GM19468 (cell line): ENCODE measurements at regions not wholly inside any gene's neighbourhood (a gene's known extent, or its start where the extent isn't known, plus 50 kb on each side); places are given as distances from the start of the nearest gene placed in this dataset.

Experiments
- ATAC-seq: cut with Tn5 transposase; IDR thresholded peaks from one replicate; pipeline ENCODE4 v1.9.1; 2021; ENCODE audit warnings: mild to moderate bottlenecking, moderate library complexity, moderate number of reproducible peaks; ENCODE audit not compliant: unreplicated experiment; ENCODE audit errors: extremely low read depth

DNA sequence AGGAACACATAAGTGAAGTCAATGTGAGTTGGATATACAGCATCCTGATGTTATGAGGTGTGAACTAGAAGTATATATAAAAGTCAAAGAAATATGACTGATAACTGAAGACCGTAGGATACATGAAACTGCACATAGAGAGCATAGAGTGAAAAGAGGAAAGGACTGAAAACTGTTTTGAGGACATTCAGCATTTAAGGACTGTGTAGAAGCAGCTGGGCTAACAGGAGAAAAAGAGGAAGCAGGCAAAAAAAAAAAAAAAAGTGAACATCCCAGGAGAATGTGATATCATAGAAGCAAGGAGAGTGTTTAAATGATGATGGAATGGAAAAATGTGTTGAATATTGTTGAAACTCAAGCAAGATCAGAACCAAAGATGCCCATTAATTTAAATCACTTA is 363.5 kb downstream of the PCDH20 start:
- ATAC-seq = no peak

DNA sequence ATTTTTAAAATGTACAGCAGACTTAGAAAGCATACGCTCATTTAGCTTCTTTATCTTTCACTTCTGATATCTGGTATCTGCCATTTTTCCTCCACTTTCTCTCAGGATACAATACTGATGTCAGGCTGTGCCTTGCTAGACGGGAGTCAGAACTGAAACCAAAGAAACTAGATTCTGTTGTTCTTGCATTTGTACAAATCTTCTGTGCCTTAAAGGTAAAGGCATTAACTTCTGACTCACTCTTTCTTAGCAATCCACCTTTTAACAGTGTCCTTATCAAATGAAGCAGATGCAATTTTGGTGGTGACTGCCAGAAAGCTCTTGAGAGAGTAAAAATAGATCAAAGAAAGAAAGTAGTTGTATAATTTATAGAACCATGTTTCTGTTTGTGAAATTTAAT is 370.4 kb downstream of the PCDH20 start:
- no peak for ATAC-seq

DNA sequence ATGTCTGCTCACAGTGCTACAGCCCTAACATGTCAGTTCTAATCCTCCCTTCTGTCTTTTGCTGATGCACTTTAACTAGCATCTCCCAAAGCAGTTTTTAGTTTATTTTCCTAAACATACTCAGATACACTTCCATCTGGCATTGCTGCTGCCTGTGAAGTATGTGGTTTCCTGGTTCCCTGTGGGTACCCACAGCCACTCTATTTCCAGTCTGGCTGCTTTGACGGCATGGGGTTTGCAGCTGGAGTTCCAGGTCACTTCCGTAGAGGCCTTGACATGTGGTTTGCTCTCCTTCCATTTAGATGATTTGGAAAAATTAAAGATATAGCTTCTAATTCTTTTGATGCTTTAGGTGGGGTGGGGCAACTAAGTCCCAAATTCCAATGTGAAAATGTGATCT is 375.5 kb downstream of the PCDH20 start:
- no peak for ATAC-seq

DNA sequence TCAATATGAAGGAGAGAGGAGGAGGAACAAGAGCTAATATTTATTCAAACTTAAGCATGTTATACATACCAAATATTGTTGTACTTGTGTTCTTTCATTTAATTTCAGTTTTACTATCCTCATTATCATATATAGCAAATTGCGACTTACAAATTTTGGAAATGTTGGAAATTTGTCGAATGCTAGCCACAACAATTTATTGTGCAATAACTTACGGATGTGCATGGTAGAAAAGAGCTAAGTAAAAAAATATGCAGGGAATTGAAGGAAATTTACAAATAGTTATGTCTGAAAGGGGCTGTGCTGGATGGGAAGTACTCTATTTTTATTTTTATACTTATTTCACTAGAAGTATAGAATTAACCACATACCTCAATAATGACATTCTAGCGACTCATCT is 376.3 kb downstream of the PCDH20 start:
- ATAC-seq = no peak

DNA sequence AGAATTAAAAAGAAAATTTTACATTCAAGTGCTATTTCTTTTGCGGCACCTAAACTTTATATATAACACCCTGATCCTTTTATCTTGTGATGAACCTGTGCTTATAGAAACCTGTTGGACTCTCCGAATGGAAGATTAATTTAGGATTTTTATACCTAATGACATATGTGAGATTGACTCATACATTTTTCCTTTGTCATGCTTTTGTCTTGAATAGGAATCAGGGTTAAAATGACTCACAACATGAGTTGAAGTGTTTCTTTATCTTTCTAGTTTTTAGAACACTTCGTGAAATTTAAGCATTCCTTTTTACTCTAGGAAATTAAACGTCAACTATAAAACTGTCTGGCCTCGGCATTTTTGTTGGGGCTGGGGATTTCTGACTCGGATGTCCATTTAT is 378.9 kb downstream of the PCDH20 start:
- ATAC-seq = no peak

DNA sequence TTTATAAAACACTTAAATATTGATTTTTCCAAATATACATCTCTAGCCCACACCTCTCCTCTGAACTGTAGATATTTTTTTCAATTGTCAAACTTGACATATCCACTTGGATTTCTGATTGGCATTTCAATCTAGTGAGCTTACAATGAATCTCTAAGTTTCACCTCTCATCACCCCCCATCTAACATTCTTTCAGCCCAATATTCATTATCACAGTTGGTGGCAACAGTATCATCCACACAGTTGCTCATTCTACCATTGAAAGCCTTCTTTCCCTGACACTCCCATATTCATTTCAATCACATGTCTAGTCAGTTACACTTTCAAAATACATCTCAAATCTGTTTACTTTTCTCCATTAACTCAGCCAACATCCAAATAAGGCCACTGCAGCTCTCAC is 385.2 kb downstream of the PCDH20 start:
- no peak for ATAC-seq

DNA sequence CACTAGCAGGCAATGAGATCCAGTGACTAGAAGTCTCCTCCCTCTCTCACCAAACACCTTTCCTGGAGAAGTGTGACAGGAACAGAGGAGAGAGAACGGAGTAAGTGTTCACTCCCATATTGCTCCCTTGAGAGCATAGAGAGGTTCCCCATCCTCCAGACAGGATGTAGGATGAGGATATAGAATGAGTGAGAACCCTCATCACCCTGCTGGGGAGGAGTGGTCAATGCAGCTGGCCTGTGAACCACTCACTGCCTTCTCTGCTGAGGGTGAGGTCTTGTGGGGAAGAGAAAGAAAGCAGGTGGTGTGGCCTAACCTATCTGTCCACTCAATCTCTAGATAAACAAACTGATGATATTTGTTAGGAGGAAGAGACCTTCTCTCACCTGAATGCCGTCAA is 386.6 kb downstream of the PCDH20 start:
- ATAC-seq = no peak

DNA sequence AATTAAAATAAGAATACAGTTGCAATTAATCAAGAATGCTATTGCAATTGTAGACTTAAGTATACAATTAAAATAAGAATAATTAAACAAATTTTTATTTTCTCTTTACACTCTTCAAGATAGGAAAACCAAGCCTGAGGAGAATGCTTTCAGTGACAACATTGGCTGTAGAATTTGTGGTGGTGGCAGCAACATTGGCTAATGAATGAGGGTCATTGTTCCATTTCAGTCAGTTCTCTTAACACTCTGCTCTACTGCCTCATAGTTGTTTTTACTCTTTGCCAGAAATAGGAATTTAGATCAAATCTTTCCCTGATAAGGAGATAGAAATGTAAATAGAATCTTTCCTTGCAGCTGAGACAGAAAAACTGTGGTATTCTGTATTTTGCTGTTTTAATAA is 391.6 kb downstream of the PCDH20 start:
- ATAC-seq = no peak

DNA sequence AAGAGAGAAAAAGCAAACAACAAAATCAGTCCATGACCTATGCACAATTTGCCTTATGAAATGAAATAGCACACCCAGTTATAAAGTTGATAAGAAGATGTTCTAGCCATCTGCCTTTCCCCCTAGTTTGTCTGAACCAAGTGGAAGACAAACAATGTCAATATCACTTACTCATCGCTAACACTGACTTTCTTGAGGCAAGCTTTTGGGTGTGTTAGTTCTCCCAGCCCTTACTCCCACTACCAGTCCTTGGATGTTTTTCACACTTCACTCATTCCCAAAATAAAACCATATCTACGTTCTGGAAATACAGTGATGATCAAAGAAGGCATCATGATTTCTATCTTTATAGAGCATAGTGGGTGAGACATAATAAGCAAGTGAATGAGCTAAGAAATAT is 393.8 kb downstream of the PCDH20 start:
- ATAC-seq = no peak

DNA sequence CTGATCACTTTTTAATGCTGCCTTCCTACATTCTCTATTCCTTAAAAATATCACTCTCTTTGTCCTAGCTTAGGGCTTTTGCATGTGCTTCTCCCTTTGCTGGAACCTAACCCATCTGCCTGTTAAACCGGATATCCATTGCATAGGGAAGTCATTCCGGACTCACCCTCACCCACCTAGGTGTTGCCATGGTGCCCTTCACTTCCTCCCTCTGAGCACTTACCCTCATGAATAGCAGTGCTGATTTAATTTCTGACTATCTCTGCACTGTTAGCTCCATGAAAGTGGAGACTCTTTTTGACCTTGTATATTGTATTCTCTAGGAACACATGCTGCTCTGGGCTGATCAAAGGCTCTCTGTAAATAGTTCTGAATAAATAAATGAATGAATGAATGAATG is 401.9 kb downstream of the PCDH20 start:
- no peak for ATAC-seq

DNA sequence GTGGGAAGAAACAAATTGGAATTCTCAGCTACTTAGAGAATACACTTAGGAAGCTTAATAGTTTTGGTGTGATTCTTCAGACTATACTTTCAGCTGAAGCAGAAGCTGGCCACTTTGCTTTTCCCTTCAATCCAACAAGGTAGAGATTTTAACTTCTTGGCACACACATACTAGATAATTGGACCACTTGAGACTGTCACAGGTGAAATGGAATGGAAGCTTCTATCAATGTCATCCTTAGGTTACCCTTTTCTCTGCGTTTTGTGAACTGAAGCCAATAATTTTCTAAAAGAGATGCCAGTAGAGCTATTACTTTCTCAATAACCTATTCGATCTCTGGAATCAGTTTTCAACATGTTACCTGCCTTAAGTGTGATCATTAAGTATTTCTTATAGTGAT is 405.3 kb downstream of the PCDH20 start:
- no peak for ATAC-seq

DNA sequence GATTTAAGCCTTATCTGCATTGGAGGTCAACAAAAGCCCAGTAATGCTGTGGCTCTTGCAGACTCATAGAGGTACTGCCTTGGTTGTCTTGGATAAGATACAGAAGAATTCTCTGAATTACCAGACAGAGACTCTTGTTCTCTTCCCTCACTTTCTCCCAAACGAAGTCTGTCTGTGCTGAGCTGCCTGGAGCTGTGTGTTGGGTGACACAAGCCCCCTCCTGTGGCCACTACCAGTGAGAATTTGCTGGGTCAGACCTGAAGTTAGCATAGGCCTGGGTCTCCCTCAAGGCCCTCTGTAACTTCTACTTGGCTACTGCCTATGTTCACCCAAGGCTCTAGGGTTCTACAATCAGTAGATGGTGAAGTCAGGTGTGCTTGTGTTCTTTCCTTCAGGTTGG is 413.0 kb downstream of the PCDH20 start:
- no peak for ATAC-seq

DNA sequence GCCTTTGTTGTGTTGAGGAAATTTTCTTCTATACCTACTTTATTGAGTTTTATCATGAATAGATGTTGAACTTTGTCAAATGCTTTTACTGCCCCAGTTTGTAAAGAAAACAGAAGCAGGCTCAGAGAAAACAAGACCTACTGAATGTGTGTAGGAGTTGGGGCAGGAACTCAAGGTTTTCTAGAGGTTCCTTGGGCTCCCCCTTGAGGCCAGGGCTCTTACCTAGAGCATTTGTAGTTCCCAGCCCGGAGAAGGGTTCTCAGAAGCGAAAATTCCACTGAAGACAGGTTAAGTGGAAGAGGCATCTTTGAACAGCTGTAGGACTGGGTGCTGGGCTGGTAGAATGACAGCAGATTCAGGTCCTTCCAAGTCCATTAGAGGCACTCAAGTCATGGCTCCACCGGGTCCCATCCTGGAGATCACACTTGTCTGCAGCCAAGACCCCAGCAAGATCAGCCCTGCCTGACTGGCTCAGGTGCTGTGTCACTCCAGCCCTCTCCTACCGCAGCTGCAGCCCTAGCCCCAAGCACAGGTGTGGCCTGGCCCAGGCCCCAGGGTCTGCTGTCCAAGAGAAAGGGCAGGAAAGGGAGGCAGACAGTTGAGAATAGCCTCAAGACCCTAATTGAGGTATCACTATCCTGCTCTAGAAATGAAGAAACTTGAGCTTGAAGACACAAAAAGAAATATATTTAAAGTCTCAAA is 425.5 kb downstream of the PCDH20 start:
- ATAC-seq = no peak

DNA sequence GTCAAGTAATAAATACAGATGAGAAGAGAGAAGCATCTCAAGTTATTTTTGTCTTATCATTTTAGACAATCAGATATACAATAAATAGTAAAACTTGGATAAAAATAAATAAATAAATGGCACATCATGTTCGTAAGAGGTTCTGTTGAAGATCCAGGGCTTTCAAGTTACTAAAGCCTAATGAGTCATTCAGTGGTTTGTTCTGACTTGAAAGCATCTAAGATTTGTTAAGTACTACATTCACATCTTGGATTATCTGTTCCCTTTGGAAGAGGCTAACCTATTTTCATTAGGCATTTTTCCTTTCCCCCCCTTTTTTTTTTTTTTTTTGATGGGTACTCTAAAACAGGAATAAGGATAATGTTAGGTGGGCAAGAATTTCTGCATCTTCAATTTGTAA is 429.3 kb downstream of the PCDH20 start:
- no peak for ATAC-seq

DNA sequence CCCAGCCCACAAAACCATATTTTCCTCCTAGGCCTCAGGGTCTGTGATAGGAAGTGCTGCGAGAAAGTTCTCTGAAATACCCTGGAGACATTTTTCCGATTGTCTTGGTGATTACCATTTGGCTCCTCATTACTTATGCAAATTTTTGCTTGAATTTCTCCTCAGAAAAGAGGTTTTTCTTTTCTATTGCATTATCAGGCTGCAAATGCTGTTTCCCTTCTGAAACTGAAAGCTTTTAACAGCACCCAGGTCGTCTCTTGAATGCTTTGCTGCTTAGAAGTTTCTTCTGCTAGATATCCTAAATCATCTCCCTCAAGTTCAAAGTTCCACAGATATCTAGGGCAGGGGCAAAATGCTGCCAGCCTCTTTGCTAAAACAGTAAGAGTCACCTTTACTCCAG is 434.2 kb downstream of the PCDH20 start:
- no peak for ATAC-seq

DNA sequence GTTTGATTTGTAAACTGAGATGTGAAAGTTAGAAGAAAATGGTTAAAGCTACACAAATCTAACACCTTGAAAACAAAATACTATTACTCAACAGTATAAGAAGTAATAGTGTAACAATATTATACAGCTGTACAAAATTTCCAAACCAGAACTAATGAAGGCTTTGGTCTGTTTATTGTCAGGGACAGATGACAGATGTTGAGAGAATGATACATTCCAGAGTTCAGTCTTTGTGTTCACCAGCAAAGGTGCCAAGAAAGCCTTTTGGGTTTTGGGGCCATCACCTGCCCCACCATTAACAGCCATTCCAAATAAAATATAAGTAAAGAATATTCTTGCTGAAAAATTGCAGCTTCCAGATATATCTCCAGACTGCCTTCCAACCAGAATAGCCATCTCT is 439.3 kb downstream of the PCDH20 start:
- no peak for ATAC-seq

DNA sequence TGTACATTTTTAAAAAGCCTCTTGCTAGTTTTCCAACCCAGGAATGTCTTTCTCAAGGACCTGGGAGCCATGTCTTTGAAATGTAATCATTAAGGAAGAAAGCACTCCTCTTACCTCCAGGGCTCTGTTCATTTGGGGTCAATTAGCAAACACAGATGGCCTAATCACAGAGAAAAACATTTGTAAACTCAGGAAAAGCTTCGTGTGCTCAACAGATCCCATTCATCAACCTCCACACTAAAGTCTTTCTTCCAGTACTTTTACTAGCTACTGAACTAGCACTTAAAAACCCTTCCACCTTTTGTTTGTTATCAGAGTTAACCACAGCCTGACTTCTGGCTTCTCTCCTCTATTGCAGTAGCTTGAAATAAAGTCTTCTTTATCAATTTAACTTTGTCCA is 441.4 kb downstream of the PCDH20 start:
- ATAC-seq = no peak

DNA sequence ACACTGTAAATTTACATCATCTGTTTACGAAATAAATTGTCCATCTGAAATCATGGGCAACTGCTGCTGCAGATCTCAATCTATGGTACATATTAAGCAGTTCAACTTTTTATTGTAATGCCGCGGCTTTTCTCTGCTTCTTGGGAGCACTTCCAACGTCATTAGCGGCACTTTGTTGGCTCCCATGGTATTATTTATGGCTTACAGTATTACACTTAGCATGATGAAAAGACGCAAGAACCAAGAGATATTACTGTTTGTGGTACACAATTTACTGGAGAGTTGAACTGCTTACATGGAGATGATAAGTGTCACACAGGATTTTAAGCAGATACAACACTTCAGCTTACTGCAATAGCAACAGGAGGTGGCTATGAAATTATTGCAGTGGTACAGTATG is 442.1 kb downstream of the PCDH20 start:
- ATAC-seq = no peak

DNA sequence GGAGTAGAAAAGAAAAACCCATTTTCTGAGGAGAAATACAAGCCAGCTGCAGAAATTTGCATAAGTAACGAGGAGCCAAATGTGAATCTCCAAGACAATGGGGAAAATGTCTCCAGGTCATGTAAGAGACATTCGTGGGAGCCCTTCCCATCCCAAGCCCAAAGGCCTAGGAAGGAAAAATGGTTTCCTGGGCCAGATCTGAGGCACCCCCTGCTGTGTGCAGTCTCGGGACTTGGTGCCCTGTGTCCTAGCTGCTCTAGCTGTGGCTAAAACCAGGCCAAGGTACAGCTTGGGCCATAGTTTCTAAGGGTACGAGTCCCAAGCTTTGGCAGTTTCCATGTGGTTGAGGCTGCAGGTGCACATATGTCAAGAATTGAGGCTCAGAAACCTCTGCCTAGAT is 444.9 kb downstream of the PCDH20 start:
- ATAC-seq = no peak

DNA sequence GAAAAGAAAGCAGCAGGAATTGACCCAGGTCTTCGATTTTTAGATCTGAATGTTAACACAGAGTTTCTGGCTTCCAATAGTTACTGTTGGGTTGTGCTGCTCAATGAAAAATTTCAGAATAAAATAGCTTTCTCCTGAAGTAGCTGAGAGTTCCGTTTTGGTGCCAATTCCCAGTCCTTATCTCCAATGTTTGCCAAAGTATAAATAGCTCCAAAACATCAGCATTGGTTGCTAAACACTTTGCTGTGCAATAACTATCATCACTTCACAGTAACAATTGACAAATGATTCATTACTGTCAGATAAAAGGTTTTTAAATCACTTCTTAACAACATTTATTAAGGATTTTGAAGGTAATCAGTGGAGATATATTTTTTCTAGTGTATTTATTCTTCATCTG is 446.0 kb downstream of the PCDH20 start:
- ATAC-seq = no peak

DNA sequence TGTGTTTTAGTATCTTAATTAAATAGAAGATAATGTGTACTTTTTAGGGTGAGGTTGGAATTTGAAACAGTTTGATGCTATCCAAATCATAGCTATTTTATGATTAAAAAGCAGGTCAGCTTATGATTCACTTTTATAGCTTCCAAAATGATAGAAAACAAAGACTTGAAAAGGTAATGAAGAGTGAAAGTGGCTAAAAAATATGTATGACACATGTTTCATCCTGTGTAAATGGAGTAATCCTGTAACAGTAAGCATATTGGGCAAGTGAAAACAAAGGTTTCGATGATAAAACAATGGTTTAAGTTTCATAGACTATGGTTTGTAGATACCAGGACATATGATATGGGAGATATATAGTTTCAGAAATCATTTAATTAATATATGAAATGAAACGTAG is 456.2 kb downstream of the PCDH20 start:
- no peak for ATAC-seq

DNA sequence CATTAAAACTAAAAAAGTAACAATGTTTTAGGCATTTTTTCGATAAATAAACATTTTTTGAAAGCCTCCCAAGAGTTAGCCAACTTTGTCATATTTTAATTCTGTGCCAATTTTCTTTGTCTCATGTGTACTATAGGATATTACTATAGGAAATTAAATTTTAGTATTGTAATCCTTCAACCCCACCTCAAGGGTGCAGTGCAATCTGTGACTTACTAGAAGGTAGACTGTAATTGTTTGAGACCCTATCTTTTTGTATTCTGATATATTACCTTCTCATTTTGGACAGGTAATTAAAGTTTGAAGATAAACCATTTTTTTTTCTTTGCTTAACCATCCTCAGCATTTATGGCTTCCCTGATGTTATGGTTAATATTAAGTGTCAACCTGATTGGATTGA is 457.8 kb downstream of the PCDH20 start:
- ATAC-seq = no peak

DNA sequence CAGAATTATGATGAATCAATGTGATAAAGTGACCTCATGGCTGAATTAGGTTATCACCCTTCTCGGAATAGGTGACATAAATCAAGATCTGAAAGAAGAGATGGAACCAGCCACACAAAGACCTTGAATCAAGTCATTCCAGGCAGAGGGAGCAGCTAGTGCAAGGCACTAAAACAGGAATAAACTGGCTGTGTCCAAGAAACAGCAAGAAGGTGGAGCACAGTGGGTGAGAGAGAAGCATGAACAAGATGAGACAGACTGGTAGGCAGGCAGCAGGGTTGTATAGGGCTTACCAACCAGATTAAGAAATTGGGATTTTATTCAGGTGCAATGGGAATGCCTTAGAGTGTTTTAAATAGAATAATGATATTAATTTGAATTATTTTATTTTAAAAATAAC is 470.3 kb downstream of the PCDH20 start:
- no peak for ATAC-seq
